ENCODE measurements at regions not wholly inside any gene's neighbourhood (a gene's known extent, or its start where the extent isn't known, plus 50 kb on each side); places are given as distances from the start of the nearest gene placed in this dataset.

GRCh38 chr14:22095860-22096513 lies 422.4 kb upstream of the OR4E1 start:
- TF ChIP-seq EZH2phosphoT487 (IDR thresholded peaks at IDR 0.05; ENCODE audit: low read depth) (no peak), CTCF (IDR thresholded peaks at IDR 0.05; ENCODE audit: low read depth, low read length) (no peak)

Measured in OCI-LY3 (cell line).